ENCODE measurements at regions not wholly inside any gene's neighbourhood (a gene's known extent, or its start where the extent isn't known, plus 50 kb on each side); places are given as distances from the start of the nearest gene placed in this dataset.

GRCh38 chr20:3326779-3327521 is 80.5 kb downstream of the DNAAF9 start:
- no peak overlapping the region for H3K27ac ChIP-seq (ENCODE audit: low read depth, low read length)
- H3K27ac Mint-ChIP-seq = peak overlapping the region; percentile 27
- no peaks in the 10 kb centered on the region for H3K27me3 ChIP-seq (ENCODE audit: control insufficient read depth, insufficient read depth, low read length, poor library complexity, severe bottlenecking)
- 92 to 100% methylated on average over 5 to 7 of the region's 7 CpGs for WGBS, 2 experiments (ENCODE audit: insufficient coverage in 1 of 2, insufficient read length in 1 of 2)
- H3K27me3 Mint-ChIP-seq (ENCODE audit: insufficient read depth) = no peaks in the 10 kb centered on the region
- H3K4me1 Mint-ChIP-seq = peaks cover 16% of the 10 kb centered on the region
- no peak overlapping the region for H3K4me3 ChIP-seq (ENCODE audit: low read length)
- no peak for TF ChIP-seq CTCF (conservative IDR thresholded peaks at IDR 0.05)
- no peak overlapping the region for H3K9ac ChIP-seq (ENCODE audit: extremely low read depth, low read length, poor library complexity, severe bottlenecking)
- H3K4me3 Mint-ChIP-seq = no peak overlapping the region
- H3K9me3 Mint-ChIP-seq = no peaks in the 10 kb centered on the region
- no peak for DNase-seq
- H3K9me3 ChIP-seq (ENCODE audit: control insufficient read depth, low read length) = no peaks in the 10 kb centered on the region
- peaks cover 36% of the 10 kb centered on the region for H3K36me3 Mint-ChIP-seq (ENCODE audit: low read depth)
- H3K4me1 ChIP-seq (ENCODE audit: control insufficient read depth, insufficient read depth, low read length) = peaks cover 10% of the 10 kb centered on the region
- H3K36me3 ChIP-seq (ENCODE audit: control insufficient read depth, insufficient read depth, low read length) = peaks cover 33% of the 10 kb centered on the region

- H3K36me3 ChIP-seq (ENCODE audit: control insufficient read depth, insufficient read depth, low read length) = peaks cover 34% of the 10 kb centered on the region
- Mint-ChIP-seq H3K4me1 (peaks cover 16% of the 10 kb centered on the region), H3K9me3 (no peaks in the 10 kb centered on the region), H3K4me3 (no peak overlapping the region), H3K27ac (no peak overlapping the region), H3K27me3 (ENCODE audit: insufficient read depth) (no peaks in the 10 kb centered on the region), H3K36me3 (ENCODE audit: low read depth) (peaks cover 32% of the 10 kb centered on the region)
- H3K9ac ChIP-seq (ENCODE audit: extremely low read depth, low read length, poor library complexity, severe bottlenecking) = no peak overlapping the region
- no peak overlapping the region for H3K27ac ChIP-seq (ENCODE audit: low read depth, low read length)
- no peaks in the 10 kb centered on the region for H3K27me3 ChIP-seq (ENCODE audit: control insufficient read depth, insufficient read depth, low read length, poor library complexity, severe bottlenecking)
- 86 to 91% methylated on average over 1 to 2 of the region's 2 CpGs for WGBS, 2 experiments (ENCODE audit: insufficient coverage in 1 of 2, insufficient read length in 1 of 2)
- H3K4me1 ChIP-seq (ENCODE audit: control insufficient read depth, insufficient read depth, low read length) = peaks cover 10% of the 10 kb centered on the region
- H3K9me3 ChIP-seq (ENCODE audit: control insufficient read depth, low read length) = no peaks in the 10 kb centered on the region
- no peak overlapping the region for H3K4me3 ChIP-seq (ENCODE audit: low read length)
- TF ChIP-seq CTCF (conservative IDR thresholded peaks at IDR 0.05) = no peak
- DNase-seq = no peak
These were observed 81.6 kb downstream of the DNAAF9 start for GRCh38 chr20:3325864-3326263.

- Histone ChIP-seq H3K27me3 (ENCODE audit: control insufficient read depth, insufficient read depth, low read length, poor library complexity, severe bottlenecking) (no peaks in the 10 kb centered on the region), H3K4me3 (ENCODE audit: low read length) (no peak overlapping the region), H3K9ac (ENCODE audit: extremely low read depth, low read length, poor library complexity, severe bottlenecking) (no peak overlapping the region), H3K4me1 (ENCODE audit: control insufficient read depth, insufficient read depth, low read length) (peaks cover 10% of the 10 kb centered on the region), H3K36me3 (ENCODE audit: control insufficient read depth, insufficient read depth, low read length) (peaks cover 41% of the 10 kb centered on the region), H3K27ac (ENCODE audit: low read depth, low read length) (no peak overlapping the region), H3K9me3 (ENCODE audit: control insufficient read depth, low read length) (no peaks in the 10 kb centered on the region)
- no peak overlapping the region for H3K27ac Mint-ChIP-seq
- no peaks in the 10 kb centered on the region for H3K9me3 Mint-ChIP-seq
- no peak overlapping the region for H3K4me3 Mint-ChIP-seq
- H3K36me3 Mint-ChIP-seq (ENCODE audit: low read depth) = peaks cover 25% of the 10 kb centered on the region
- H3K4me1 Mint-ChIP-seq = peaks cover 16% of the 10 kb centered on the region
- no peak for TF ChIP-seq CTCF (conservative IDR thresholded peaks at IDR 0.05)
- DNase-seq = peak; percentile 52
- no peaks in the 10 kb centered on the region for H3K27me3 Mint-ChIP-seq (ENCODE audit: insufficient read depth)
- 87 to 93% methylated on average over 5 of the region's 5 CpGs for WGBS, 2 experiments (ENCODE audit: insufficient coverage in 1 of 2, insufficient read length in 1 of 2)
These were observed 84.1 kb downstream of the DNAAF9 start for GRCh38 chr20:3323398-3323797.

Data from endodermal cell (in vitro differentiated cells).